GM19023 (cell line): ENCODE measurements at regions not wholly inside any gene's neighbourhood (a gene's known extent, or its start where the extent isn't known, plus 50 kb on each side); places are given as distances from the start of the nearest gene placed in this dataset.

Experiments used
- ATAC-seq: cut with Tn5 transposase; IDR thresholded peaks from one replicate; pipeline ENCODE4 v1.9.1; 2021; ENCODE audit warnings: mild to moderate bottlenecking, moderate library complexity; ENCODE audit not compliant: unreplicated experiment

DNA sequence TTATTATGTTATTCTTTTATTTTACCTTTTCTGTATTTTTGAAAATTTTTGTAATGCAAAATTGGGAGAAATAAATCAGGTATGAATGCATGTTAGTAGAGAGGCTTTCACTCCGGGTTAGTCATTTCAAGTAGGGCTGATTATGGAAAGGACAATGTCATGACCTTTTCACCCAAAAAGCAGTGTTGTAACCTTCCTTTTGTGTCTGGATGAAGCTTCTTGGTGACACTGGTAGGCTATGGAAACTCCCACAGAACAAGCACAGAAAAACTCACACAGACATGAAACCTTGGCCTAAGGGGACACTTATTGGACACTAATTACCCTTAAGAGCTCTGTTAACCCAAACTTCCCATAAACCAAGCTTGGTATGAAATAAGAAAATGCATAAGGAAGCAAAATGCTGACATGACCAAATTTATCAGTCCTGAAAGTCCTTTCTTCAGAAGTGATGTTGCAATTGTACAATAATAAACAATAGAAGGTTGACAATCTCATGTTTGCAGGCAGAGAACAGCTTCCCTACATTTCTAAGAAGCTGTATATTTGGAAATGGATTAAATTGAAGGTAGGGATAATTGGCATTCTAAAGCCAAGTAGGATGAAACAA lies 70.0 kb upstream of the KCNJ15 start:
- ATAC-seq = no peak

DNA sequence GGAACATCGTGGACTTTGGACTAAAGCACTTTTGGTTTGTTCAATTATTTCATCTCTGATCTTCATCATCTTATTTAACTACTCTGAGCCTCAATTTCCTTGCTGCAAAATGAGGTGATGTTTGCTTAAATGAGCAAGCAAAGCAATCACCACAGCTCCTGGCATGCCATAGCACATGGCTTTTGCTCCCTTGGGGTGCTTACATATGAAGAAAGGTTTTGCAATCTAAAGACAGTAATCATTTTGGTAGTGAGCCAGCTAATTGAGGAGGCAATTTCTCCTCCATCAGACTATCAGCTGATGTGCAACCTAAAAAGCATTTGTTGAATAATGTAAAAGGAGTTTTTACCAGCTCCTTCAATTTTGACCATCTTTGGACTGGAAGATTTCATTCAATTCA lies 68.8 kb upstream of the KCNJ15 start:
- ATAC-seq = no peak

DNA sequence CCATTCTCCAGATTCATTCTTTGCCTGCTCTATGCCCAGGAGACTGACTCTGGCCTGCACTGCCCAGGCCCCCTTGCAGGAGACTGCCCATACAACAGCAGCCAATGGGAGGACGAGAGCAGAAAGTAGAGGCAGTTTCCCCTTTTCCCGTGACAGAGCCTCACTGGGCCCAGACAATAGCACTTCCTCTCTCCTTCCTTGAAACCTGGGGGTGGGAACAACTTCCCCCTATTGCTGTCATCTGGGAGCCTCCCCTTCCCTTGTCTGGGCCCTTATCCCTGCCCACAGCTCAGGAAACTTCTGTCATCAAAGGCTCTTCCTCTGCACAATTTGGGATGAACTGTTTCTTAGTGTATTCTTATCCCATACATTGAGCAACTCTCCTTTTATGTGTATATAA lies 60.8 kb upstream of the KCNJ15 start:
- ATAC-seq = no peak

DNA sequence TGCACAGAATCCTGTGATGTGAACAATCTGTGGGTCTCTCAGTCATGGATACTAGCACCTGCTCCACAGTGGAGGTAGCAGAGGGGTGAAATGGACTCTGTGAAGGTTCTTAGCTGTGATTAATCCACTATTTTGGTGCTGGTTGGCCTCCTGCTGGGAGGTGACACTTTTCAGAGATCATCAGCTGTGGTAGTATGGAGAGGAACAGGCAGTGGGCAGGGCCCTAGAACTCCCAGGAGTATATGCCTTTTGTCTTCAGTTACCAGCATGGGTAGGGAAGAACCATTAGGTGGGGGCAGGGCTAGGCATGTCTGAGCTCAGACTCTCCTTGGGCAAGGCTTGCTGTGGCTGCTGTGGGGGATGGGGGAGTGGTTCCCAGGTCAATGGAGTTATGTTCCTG lies 54.0 kb upstream of the KCNJ15 start:
- no peak for ATAC-seq

DNA sequence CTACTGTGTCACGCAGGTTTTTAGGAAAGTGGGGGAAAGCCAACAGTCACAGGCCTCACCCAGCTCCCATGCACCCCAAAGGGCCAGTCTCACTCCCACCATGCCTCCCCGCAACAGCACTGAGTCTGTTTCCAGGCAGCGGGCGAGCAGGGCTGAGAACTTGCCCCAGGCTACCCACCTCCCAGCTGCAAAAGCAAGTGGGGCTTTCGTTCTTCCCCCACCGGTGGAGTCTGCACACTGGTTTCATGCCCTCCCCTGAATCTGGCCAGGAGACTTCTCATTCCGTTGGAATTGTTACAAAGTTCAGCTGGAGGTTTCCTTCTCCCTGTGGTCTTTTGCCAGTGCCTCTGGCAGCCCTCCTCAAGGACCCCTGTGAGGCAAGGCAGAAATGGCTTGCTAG lies 53.6 kb upstream of the KCNJ15 start:
- no peak for ATAC-seq

DNA sequence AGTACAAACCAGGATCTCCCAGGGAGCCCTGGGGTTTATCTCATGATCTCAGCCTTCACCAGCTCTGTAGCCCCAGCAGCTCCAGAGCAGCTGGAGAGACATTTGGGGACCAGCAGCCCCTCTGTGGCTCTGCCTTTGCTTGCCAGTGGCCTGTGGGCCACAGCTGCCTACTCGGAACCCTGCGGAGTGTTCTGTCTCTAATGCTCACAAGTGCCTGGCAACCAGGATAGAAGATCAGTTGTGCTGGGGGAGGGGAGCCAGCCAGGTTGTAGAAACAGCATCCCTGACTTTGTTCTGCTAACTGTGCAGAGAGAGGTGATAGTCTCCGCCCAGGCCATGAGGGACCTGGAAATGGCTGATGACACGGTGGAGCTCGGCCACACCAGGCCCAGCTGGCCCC lies 50.9 kb upstream of the KCNJ15 start:
- no peak for ATAC-seq

DNA sequence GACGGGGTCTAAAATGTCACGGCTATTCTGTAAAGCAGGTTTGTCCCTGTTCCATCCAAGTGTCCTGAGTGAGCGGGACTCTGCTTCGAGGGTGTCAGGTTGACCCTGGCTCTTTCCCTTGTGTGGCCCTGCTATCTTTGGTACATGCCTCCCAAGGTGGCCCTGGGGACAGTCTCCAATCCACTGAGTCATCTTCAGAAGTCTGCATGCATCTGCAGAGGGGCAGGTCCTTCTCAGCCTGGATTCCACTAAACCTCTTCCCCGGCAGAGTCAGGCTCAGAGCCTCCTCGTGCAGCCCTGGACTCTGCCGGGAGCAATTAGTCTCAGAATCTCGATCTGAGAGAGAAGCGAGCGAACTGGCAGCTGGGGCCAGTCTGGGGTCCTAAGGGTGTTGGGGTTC lies 50.1 kb upstream of the KCNJ15 start:
- ATAC-seq = no peak
